ENCODE measurements at regions not wholly inside any gene's neighbourhood (a gene's known extent, or its start where the extent isn't known, plus 50 kb on each side); places are given as distances from the start of the nearest gene placed in this dataset.

DNA sequence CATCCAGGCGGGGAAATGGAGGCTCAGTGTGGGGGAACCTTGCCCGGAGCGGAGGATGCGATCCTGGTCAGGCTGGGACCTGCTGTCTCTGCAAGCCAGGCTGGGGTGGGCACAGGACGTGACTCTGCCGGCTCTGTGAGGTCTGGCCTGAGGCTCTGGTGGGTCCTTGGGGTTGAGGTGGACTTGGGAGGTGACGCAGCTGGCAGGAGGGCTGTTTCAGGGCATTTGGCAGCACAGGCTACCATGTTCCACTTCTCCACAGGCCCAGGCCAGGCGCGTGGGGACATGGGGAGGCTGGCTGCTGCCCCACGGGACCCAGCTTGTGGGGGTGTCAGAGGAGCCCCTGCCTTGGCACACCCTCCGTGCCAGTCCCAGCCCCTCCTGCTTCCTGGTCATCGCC lies 1199.7 kb downstream of the BRD1 start:
- Histone ChIP-seq H3K79me2 (replicated peaks; ENCODE audit: insufficient read depth) (no peaks in the 10 kb centered on the region), H3K9me2 (ENCODE audit: insufficient read depth) (no peaks in the 10 kb centered on the region), H2AFZ (no peak overlapping the region), H3K27ac (ENCODE audit: low read depth) (no peak overlapping the region), H3K36me3 (ENCODE audit: insufficient read depth) (no peaks in the 10 kb centered on the region), H4K20me1 (replicated peaks; ENCODE audit: insufficient read depth) (no peaks in the 10 kb centered on the region), H3F3A (replicated peaks; ENCODE audit: low read depth) (no peaks in the 10 kb centered on the region), H3K27me3 (ENCODE audit: insufficient read depth) (no peaks in the 10 kb centered on the region), H3K4me1 (ENCODE audit: insufficient read depth) (no peaks in the 10 kb centered on the region), H3K4me3 (no peak overlapping the region), H3K4me2 (no peak overlapping the region)
- no peak overlapping the region for H3K4me3 Mint-ChIP-seq
- no peaks in the 10 kb centered on the region for H3K36me3 Mint-ChIP-seq (ENCODE audit: low read depth)
- H3K9me3 Mint-ChIP-seq: no peaks in the 10 kb centered on the region
- no peak for DNase-seq (ENCODE audit: low spot score)
- peaks cover 36% of the 10 kb centered on the region for H3K4me1 Mint-ChIP-seq
- H3K27me3 Mint-ChIP-seq (ENCODE audit: insufficient read depth, low read depth, poor library complexity): peaks cover 3% of the 10 kb centered on the region
- no peak for TF ChIP-seq POLR2AphosphoS5 (IDR thresholded peaks at IDR 0.05; ENCODE audit: low read depth)
- TF ChIP-seq EZH2phosphoT487 (IDR thresholded peaks at IDR 0.05; ENCODE audit: unreplicated experiment): no peak
- no peak for TF ChIP-seq CREB1 (CRISPR knock-in tag; IDR thresholded peaks at IDR 0.05; ENCODE audit: low read depth)
- TF ChIP-seq EZH2 (IDR thresholded peaks at IDR 0.05; ENCODE audit: low read depth, unreplicated experiment): no peak
- TF ChIP-seq ZNF331 (CRISPR knock-in tag; IDR thresholded peaks at IDR 0.05; ENCODE audit: low read depth): no peak
- TF ChIP-seq, protein P1, sequence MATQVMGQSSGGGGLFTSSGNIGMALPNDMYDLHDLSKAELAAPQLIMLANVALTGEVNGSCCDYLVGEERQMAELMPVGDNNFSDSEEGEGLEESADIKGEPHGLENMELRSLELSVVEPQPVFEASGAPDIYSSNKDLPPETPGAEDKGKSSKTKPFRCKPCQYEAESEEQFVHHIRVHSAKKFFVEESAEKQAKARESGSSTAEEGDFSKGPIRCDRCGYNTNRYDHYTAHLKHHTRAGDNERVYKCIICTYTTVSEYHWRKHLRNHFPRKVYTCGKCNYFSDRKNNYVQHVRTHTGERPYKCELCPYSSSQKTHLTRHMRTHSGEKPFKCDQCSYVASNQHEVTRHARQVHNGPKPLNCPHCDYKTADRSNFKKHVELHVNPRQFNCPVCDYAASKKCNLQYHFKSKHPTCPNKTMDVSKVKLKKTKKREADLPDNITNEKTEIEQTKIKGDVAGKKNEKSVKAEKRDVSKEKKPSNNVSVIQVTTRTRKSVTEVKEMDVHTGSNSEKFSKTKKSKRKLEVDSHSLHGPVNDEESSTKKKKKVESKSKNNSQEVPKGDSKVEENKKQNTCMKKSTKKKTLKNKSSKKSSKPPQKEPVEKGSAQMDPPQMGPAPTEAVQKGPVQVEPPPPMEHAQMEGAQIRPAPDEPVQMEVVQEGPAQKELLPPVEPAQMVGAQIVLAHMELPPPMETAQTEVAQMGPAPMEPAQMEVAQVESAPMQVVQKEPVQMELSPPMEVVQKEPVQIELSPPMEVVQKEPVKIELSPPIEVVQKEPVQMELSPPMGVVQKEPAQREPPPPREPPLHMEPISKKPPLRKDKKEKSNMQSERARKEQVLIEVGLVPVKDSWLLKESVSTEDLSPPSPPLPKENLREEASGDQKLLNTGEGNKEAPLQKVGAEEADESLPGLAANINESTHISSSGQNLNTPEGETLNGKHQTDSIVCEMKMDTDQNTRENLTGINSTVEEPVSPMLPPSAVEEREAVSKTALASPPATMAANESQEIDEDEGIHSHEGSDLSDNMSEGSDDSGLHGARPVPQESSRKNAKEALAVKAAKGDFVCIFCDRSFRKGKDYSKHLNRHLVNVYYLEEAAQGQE (IDR thresholded peaks at IDR 0.05; ENCODE audit: unreplicated experiment): no peak
- no peak for TF ChIP-seq NANOG (IDR thresholded peaks at IDR 0.05; ENCODE audit: borderline replicate concordance)
- TF ChIP-seq, protein P2, sequence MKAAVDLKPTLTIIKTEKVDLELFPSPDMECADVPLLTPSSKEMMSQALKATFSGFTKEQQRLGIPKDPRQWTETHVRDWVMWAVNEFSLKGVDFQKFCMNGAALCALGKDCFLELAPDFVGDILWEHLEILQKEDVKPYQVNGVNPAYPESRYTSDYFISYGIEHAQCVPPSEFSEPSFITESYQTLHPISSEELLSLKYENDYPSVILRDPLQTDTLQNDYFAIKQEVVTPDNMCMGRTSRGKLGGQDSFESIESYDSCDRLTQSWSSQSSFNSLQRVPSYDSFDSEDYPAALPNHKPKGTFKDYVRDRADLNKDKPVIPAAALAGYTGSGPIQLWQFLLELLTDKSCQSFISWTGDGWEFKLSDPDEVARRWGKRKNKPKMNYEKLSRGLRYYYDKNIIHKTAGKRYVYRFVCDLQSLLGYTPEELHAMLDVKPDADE (IDR thresholded peaks at IDR 0.05): no peak
- TF ChIP-seq, protein P3, sequence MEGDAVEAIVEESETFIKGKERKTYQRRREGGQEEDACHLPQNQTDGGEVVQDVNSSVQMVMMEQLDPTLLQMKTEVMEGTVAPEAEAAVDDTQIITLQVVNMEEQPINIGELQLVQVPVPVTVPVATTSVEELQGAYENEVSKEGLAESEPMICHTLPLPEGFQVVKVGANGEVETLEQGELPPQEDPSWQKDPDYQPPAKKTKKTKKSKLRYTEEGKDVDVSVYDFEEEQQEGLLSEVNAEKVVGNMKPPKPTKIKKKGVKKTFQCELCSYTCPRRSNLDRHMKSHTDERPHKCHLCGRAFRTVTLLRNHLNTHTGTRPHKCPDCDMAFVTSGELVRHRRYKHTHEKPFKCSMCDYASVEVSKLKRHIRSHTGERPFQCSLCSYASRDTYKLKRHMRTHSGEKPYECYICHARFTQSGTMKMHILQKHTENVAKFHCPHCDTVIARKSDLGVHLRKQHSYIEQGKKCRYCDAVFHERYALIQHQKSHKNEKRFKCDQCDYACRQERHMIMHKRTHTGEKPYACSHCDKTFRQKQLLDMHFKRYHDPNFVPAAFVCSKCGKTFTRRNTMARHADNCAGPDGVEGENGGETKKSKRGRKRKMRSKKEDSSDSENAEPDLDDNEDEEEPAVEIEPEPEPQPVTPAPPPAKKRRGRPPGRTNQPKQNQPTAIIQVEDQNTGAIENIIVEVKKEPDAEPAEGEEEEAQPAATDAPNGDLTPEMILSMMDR (conservative IDR thresholded peaks at IDR 0.05; ENCODE audit: low read depth in 2 of 2): no peak
- no peak for TF ChIP-seq STAT1 (IDR thresholded peaks at IDR 0.05; ENCODE audit: unreplicated experiment)
- TF ChIP-seq, protein P4, sequence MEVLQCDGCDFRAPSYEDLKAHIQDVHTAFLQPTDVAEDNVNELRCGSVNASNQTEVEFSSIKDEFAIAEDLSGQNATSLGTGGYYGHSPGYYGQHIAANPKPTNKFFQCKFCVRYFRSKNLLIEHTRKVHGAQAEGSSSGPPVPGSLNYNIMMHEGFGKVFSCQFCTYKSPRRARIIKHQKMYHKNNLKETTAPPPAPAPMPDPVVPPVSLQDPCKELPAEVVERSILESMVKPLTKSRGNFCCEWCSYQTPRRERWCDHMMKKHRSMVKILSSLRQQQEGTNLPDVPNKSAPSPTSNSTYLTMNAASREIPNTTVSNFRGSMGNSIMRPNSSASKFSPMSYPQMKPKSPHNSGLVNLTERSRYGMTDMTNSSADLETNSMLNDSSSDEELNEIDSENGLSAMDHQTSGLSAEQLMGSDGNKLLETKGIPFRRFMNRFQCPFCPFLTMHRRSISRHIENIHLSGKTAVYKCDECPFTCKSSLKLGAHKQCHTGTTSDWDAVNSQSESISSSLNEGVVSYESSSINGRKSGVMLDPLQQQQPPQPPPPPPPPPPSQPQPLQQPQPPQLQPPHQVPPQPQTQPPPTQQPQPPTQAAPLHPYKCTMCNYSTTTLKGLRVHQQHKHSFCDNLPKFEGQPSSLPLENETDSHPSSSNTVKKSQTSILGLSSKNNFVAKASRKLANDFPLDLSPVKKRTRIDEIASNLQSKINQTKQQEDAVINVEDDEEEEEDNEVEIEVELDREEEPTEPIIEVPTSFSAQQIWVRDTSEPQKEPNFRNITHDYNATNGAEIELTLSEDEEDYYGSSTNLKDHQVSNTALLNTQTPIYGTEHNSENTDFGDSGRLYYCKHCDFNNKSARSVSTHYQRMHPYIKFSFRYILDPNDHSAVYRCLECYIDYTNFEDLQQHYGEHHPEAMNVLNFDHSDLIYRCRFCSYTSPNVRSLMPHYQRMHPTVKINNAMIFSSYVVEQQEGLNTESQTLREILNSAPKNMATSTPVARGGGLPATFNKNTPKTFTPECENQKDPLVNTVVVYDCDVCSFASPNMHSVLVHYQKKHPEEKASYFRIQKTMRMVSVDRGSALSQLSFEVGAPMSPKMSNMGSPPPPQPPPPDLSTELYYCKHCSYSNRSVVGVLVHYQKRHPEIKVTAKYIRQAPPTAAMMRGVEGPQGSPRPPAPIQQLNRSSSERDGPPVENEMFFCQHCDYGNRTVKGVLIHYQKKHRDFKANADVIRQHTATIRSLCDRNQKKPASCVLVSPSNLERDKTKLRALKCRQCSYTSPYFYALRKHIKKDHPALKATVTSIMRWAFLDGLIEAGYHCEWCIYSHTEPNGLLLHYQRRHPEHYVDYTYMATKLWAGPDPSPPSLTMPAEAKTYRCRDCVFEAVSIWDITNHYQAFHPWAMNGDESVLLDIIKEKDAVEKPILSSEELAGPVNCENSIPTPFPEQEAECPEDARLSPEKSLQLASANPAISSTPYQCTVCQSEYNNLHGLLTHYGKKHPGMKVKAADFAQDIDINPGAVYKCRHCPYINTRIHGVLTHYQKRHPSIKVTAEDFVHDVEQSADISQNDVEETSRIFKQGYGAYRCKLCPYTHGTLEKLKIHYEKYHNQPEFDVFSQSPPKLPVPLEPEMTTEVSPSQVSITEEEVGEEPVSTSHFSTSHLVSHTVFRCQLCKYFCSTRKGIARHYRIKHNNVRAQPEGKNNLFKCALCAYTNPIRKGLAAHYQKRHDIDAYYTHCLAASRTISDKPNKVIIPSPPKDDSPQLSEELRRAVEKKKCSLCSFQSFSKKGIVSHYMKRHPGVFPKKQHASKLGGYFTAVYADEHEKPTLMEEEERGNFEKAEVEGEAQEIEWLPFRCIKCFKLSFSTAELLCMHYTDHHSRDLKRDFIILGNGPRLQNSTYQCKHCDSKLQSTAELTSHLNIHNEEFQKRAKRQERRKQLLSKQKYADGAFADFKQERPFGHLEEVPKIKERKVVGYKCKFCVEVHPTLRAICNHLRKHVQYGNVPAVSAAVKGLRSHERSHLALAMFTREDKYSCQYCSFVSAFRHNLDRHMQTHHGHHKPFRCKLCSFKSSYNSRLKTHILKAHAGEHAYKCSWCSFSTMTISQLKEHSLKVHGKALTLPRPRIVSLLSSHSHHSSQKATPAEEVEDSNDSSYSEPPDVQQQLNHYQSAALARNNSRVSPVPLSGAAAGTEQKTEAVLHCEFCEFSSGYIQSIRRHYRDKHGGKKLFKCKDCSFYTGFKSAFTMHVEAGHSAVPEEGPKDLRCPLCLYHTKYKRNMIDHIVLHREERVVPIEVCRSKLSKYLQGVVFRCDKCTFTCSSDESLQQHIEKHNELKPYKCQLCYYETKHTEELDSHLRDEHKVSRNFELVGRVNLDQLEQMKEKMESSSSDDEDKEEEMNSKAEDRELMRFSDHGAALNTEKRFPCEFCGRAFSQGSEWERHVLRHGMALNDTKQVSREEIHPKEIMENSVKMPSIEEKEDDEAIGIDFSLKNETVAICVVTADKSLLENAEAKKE (CRISPR knock-in tag; IDR thresholded peaks at IDR 0.05): no peak
- no peak for TF ChIP-seq ZNF114 (CRISPR knock-in tag; IDR thresholded peaks at IDR 0.05)
- TF ChIP-seq JUNB (IDR thresholded peaks at IDR 0.05; ENCODE audit: unreplicated experiment): no peak
- ATAC-seq: no peak
- H3K27ac Mint-ChIP-seq: no peak overlapping the region

Measured in GM23338 (cell line).